ENCODE measurements at regions not wholly inside any gene's neighbourhood (a gene's known extent, or its start where the extent isn't known, plus 50 kb on each side); places are given as distances from the start of the nearest gene placed in this dataset.

DNA sequence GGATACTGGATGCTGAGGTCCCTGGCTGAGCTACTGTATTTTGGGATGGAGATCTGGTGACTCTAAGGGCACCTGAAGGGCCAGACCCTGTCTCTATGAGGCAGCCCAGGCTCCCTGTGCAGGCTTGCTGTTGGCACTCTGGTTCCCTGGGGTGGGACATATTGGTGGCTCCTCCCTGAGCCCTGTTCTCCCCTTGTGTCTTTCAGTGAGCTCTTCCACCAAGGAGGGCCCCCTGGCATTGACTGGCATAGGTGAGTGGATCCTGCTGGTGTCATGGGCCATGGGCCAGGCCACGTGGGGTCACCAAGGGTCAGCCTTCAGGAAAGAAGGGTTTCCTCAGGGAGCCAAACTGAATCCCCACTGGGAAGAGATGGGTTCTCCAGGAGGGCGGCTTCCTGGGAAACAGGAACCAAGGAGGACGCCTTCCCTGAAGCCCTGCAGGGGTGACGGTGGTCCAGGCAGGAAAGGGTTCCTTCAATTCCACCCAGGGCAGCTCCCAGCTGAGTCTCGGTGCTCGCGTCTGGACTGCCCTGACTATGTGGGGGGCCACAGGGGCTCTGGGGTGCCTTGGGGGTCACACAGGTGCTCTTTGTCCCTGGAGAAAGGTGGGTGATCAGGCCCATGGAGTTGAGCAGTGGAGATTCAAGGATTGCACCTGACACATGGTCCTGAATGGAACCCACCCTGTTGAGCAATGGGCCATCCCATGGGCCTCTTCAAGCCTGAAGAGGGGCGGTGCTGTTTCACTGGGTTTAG, 220.4 kb downstream of the SNRPN start:
- TF ChIP-seq, protein P1, sequence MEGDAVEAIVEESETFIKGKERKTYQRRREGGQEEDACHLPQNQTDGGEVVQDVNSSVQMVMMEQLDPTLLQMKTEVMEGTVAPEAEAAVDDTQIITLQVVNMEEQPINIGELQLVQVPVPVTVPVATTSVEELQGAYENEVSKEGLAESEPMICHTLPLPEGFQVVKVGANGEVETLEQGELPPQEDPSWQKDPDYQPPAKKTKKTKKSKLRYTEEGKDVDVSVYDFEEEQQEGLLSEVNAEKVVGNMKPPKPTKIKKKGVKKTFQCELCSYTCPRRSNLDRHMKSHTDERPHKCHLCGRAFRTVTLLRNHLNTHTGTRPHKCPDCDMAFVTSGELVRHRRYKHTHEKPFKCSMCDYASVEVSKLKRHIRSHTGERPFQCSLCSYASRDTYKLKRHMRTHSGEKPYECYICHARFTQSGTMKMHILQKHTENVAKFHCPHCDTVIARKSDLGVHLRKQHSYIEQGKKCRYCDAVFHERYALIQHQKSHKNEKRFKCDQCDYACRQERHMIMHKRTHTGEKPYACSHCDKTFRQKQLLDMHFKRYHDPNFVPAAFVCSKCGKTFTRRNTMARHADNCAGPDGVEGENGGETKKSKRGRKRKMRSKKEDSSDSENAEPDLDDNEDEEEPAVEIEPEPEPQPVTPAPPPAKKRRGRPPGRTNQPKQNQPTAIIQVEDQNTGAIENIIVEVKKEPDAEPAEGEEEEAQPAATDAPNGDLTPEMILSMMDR (IDR thresholded peaks at IDR 0.05), result no peak
- no peak for TF ChIP-seq EZH2 (IDR thresholded peaks at IDR 0.05; ENCODE audit: borderline replicate concordance, insufficient read depth, low read depth, low read length, poor library complexity, severe bottlenecking)
